Stimulated activated naive CD8-positive, alpha-beta T cell treated with anti-CD3 and anti-CD28 coated beads, Interleukin-15, Interleukin-2, amounts not matched to agents 100 ng/mL and 50 ng/mL, for 24 hours (primary cell): ENCODE measurements at regions not wholly inside any gene's neighbourhood (a gene's known extent, or its start where the extent isn't known, plus 50 kb on each side); places are given as distances from the start of the nearest gene placed in this dataset.

Source experiments
- H3K27ac Mint-ChIP-seq: one replicate; pipeline ENCODE4 v1.8.0; 2021; ENCODE audit warnings: mild to moderate bottlenecking, mixed read lengths
- H3K27me3 Mint-ChIP-seq: one replicate; pipeline ENCODE4 v1.8.0; 2021; ENCODE audit warnings: mixed read lengths
- H3K36me3 Mint-ChIP-seq: one replicate; pipeline ENCODE4 v1.8.0; 2021; ENCODE audit warnings: low read depth, mixed read lengths
- H3K4me1 Mint-ChIP-seq: one replicate; pipeline ENCODE4 v1.8.0; 2021; ENCODE audit warnings: low read depth, mixed read lengths
- H3K4me3 Mint-ChIP-seq: one replicate; pipeline ENCODE4 v1.8.0; 2021; ENCODE audit warnings: mild to moderate bottlenecking, mixed read lengths
- H3K9me3 Mint-ChIP-seq: one replicate; pipeline ENCODE4 v1.8.0; 2021; ENCODE audit warnings: mixed read lengths

DNA sequence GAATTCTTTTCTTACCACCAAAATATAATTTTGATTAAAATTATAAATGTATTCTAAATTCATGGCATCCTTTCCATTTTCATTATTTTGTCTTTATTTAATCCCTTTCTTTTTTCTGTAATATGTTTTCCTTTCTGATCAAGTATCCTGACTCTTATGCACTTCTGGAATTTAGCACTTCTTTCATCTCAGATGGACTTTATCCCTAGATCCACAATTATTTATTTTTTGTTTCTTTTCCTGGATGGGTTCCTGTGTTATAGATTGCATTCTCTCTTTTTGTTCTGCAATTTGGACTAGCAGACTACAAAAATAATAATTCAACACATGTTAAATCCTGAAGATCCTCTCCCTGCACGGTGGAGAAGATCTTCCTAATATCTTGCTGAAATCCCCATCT is 76.9 kb upstream of the CDIN1 start:
- Mint-ChIP-seq H3K4me1 (no peaks in the 10 kb centered on the region), H3K27ac (no peak overlapping the region), H3K36me3 (no peaks in the 10 kb centered on the region), H3K4me3 (no peak overlapping the region), H3K27me3 (peaks cover 35% of the 10 kb centered on the region), H3K9me3 (no peaks in the 10 kb centered on the region)

DNA sequence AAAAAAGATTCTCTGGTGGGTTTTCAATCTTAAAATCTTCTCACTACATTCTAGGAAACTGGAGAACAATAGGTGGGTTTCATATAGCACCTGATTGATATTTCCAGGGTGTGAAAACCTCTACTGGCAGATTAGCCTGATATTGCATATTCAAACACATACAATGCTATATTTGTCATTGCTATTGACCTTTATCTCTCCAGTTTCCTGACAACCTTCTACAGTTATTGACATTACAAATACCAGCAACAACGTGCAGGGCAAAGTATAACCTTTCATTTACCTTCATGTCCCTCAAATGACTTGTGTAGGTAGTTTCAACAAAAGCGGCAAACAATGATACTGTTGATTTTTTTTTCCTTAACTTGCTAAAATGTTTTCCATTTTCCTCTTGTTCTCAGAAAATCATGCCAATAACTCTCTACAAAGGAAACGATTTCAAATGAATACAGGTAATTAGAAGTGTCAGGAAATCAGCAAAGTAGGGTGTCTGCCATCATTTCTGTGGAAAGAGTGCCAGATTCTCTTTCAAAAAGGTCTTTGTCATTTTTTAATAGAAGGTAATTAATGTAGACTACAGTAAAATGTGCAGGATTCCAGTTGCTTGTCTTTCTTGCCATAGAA is 72.6 kb upstream of the CDIN1 start:
- H3K36me3 Mint-ChIP-seq = no peaks in the 10 kb centered on the region
- no peaks in the 10 kb centered on the region for H3K4me1 Mint-ChIP-seq
- H3K9me3 Mint-ChIP-seq = no peaks in the 10 kb centered on the region
- peaks cover 30% of the 10 kb centered on the region for H3K27me3 Mint-ChIP-seq
- no peak overlapping the region for H3K4me3 Mint-ChIP-seq
- no peak overlapping the region for H3K27ac Mint-ChIP-seq

DNA sequence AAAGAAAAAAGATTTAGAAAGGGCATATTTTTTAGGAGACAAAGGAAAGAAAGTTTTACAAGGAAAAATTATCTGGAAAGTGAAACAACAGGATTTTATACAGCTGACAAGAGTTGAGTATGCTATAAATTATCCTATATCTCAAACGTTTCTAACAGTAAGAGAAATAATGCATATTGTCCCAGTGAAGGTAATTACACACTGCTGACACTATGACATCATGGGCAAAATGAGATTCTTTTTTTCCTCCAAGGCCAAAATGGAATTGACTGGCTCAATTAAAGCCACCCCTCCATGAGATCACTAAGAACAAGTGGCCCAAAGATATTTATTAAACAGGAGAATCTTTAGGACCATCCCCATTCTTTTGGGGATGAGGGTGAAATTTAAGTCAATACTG is 72.0 kb upstream of the CDIN1 start:
- Mint-ChIP-seq H3K27me3 (peaks cover 29% of the 10 kb centered on the region), H3K4me1 (no peaks in the 10 kb centered on the region), H3K27ac (no peak overlapping the region), H3K4me3 (no peak overlapping the region), H3K36me3 (no peaks in the 10 kb centered on the region), H3K9me3 (no peaks in the 10 kb centered on the region)

DNA sequence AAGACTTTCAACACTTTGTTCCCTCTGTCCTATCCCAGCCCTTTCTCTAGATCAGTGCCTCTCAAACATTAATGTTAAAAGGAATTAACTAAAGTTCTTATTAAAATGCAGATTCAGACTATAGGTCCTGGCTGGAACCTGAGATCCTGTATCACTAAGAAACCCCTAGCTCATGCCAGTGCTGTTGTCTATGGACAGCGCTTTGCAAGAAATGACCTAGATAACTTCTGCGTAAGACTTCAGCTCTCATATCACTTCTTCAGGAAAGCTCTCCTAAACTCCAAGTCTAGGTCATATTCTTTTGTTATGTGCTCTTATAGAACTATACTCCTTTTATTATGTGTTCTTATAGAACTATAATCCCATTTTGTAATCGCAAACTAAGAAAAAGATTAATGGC is 67.8 kb upstream of the CDIN1 start:
- Mint-ChIP-seq H3K27me3 (peaks cover 6% of the 10 kb centered on the region), H3K36me3 (no peaks in the 10 kb centered on the region), H3K27ac (no peak overlapping the region), H3K4me3 (no peak overlapping the region), H3K4me1 (no peaks in the 10 kb centered on the region), H3K9me3 (no peaks in the 10 kb centered on the region)

DNA sequence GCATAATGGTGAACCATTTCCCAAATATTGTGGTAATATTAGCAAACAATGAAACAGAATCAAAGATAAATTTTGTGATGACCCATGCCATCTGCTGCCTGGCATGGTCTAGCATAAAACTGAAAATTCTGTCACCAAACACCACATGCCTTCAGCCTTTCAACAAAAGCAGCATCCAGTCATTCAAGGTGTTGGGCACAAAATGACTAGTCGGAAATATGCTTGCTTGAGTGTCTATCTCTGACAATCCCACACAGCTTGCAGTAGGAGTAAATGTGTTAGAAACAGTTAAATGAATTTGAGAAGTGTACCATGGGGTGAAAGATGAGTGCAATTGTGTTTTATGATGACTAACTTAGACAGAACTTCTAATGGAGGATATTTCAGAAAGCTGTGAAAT is 61.7 kb upstream of the CDIN1 start:
- Mint-ChIP-seq H3K27me3 (peaks cover 7% of the 10 kb centered on the region), H3K27ac (no peak overlapping the region), H3K4me3 (no peak overlapping the region), H3K4me1 (no peaks in the 10 kb centered on the region), H3K9me3 (peaks cover 5% of the 10 kb centered on the region), H3K36me3 (no peaks in the 10 kb centered on the region)

DNA sequence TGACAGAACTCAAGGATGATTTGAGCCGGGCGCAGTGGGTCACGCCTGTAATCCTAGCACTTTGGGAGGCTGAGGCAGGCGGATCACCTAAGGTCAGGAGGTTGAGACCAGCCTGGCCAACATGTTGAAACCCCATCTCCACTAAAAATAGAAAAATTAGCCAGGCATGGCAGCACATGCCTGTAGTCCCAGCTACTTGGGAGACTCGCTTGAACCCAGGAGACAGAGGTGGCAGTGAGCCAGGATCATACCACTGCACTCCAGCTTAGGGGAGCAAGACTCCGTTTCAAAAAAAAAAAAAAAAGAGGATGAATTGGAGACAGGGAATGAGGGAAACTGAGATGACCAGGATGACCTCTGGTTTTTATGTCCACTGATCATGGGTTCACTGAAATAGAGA is 60.4 kb upstream of the CDIN1 start:
- no peak overlapping the region for H3K4me3 Mint-ChIP-seq
- no peaks in the 10 kb centered on the region for H3K36me3 Mint-ChIP-seq
- H3K9me3 Mint-ChIP-seq = peaks cover 5% of the 10 kb centered on the region
- peaks cover 7% of the 10 kb centered on the region for H3K27me3 Mint-ChIP-seq
- no peaks in the 10 kb centered on the region for H3K4me1 Mint-ChIP-seq
- no peak overlapping the region for H3K27ac Mint-ChIP-seq

DNA sequence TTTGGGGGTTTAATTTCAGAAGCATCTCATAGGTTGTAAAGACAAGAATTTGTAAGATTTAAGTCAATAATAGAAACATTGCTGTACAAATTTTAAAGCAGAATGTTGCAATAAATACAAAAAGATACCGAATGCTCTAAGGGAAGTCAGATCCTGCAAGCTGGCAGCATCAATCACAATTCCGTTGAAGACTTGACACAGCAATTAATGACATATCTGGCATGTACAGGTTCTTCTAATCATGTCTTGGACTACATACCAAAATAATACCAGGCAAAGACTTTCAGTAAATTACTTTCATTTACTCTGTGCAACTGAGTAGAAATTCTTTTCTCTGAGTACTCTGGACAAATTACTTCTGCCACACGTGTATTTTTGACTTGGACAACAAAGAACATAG is 54.0 kb upstream of the CDIN1 start:
- no peaks in the 10 kb centered on the region for H3K36me3 Mint-ChIP-seq
- no peak overlapping the region for H3K27ac Mint-ChIP-seq
- no peaks in the 10 kb centered on the region for H3K4me1 Mint-ChIP-seq
- no peaks in the 10 kb centered on the region for H3K9me3 Mint-ChIP-seq
- no peak overlapping the region for H3K4me3 Mint-ChIP-seq
- peaks cover 7% of the 10 kb centered on the region for H3K27me3 Mint-ChIP-seq

DNA sequence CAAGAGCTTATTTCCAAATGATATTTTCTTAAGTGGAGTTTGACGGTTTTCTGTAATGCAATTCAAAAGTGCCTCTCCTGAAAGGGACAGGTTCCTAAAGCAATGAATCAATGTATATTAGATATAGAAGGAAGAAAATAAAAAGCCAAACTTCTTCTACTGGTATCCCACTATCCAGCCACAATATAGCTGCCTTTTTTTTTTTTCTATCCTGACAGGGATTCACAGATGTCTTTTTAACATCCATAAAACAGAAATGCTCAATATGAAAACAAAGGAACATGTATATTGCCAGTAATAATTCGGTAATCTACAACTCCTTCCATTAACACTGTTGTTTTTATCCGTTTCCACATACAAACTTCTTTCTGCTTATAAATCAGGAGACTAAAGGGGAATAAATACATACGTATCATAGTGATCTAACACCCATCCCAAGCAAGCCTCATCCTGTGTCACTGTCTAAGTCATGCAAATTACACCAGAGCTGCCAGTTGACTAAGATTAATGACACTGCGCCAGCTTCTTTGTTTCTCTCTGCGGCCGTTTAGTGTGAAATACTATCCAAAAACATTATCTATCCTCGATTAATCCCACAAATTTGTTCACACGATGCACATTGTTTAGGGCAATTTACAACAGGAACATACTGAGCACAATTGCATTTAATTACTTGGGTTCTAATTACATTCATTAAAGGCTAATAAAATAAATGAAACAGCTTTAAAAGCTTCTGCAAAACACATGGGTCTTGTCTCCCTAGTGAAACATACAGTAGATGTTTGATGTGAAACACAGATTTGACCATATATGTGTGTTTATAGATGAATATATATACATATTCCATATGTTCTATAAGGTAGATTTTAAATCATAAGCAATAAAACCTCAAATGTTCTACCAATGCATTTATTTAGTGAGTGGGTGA is 51.9 kb upstream of the CDIN1 start:
- no peak overlapping the region for H3K4me3 Mint-ChIP-seq
- H3K9me3 Mint-ChIP-seq = no peaks in the 10 kb centered on the region
- peaks cover 17% of the 10 kb centered on the region for H3K27me3 Mint-ChIP-seq
- H3K4me1 Mint-ChIP-seq = no peaks in the 10 kb centered on the region
- H3K36me3 Mint-ChIP-seq = no peaks in the 10 kb centered on the region
- no peak overlapping the region for H3K27ac Mint-ChIP-seq

DNA sequence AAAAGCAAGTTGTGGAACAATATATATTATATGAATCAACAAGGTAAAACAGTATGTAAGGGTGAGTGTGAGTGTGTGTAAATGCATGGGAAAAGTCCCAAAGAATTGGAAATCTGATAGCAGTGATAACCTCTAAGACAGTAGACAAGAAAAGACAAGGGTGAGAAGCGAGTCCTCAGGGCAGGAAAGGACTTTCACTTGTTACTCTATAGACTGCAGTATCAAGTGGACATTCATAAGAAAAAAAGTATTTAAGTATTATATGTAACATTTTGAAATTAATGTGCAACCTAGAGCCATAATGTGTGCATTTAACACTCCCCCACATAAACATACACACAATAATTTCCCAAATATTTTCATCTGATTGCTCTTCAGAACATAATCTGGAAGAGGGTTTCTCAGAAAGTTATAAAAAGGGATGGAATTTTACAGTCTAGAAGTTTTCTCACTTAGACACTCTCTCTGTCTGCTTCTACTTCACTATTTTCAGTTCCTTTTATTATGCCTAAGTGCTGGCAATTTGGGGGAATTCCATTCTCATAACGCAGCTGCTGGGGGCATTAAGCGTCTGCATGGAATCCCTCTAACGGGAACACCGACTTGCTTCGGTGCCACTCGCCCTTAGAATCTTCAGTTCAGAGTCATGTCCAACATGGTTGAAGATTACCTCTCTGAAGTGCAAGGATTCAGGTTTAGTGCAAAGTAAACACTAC is 50.0 kb upstream of the CDIN1 start:
- Mint-ChIP-seq H3K4me1 (no peaks in the 10 kb centered on the region), H3K9me3 (no peaks in the 10 kb centered on the region), H3K4me3 (no peak overlapping the region), H3K27me3 (peaks cover 20% of the 10 kb centered on the region), H3K27ac (no peak overlapping the region), H3K36me3 (no peaks in the 10 kb centered on the region)
